ENCODE measurements at regions not wholly inside any gene's neighbourhood (a gene's known extent, or its start where the extent isn't known, plus 50 kb on each side); places are given as distances from the start of the nearest gene placed in this dataset.
"Not testable (repeated sequence)": the region's sequence is repeated elsewhere in the genome, so short reads cannot be mapped to it uniquely, and the experiment has no call there.

DNA sequence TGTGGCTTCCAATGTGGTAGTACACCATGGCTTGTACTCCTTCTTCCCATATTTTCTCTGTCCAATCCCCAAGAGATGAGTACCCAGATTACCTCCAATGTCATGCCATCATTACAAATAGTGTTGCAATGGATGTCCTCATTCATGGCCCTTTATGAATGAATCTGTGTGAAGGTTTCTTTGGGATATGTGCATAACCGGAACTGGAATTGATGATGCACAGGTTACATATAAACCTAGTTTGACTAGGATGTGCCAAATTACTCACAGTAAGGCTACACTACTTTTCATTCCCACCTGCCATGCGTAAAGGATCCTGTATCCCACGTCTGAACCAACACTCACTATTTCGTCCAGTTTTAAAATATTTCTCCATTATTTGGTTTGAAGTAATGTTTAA, 173.9 kb upstream of the CXCR4 start:
- no peak for DNase-seq (ENCODE audit: low read depth in 4 of 4, low spot score in 1 of 4)

DNA sequence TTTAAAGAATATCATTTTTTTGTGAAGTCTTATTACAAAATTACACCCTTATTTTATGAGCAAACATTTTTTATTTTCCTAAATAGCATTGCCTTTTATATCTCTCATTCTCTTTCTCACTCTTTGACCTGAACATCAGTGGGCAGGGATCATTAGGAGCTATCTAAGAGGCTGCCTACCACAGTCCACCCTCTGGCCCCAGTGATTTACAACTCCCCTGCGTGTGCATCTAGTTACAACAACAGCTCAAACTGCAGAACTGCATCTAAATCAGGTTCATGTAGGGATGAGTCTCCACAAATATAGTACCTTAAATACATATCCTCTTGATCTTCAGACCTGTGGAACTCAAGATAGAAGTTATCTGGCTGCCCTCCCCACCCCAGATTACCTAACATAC, 172.4 kb upstream of the CXCR4 start:
- no peak for DNase-seq (ENCODE audit: low read depth in 4 of 4, low spot score in 1 of 4)

DNA sequence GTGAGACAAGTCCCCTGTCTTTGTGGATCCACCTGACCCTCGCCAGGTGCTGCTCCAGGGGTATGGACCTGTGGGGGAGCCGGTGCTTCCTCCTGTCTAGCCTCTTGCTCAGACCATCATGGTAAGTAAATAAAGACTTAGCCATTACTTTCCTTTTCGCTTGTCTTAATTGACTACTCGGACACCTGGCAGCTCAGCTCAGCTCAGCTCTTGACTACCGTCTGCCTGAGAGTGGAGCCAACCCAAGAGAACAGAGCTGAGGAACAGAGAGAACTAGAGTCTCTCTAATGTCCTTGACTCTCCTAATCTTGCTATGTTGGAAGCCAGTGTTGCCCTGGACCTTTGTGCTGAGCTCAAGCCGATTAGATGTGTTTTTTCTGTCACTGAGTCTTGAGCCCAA, 170.3 kb upstream of the CXCR4 start:
- DNase-seq (ENCODE audit: low read depth in 4 of 4, low spot score in 1 of 4), result no peak

- no peak for DNase-seq (ENCODE audit: low read depth in 4 of 4, low spot score in 1 of 4)
Measured at GRCh38 chr2:136286423-136286822, 168.5 kb upstream of the CXCR4 start.

- no peak for DNase-seq (ENCODE audit: low read depth in 4 of 4, low spot score in 1 of 4)
Measured at GRCh38 chr2:136284226-136285119, 166.5 kb upstream of the CXCR4 start.

DNA sequence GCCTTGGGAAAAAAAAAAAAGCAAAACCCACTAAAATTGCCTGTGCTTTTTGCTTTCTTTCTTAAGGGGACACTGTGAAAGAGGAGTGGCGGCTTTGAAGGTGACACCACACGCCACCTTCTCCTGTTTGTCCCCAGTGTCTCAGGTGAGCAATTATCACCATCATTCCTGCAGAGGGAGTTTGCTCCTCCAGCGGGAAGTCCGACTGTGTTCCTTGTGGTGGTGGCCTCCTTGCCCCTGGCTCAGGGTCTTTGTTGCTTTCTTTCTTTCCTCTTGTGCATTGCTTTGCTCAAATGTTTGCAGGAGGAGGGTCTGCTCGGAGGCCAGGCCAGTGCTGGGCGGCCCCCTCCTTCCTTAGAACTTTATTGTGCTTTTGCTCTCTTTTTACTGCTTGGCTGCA, 164.3 kb upstream of the CXCR4 start:
- no peak for DNase-seq (ENCODE audit: low read depth in 4 of 4, low spot score in 1 of 4)

- peak in 1 of 4 experiments; percentile 12 for DNase-seq (ENCODE audit: low read depth in 4 of 4, low spot score in 1 of 4)
Measured at GRCh38 chr2:136281281-136282114, 163.5 kb upstream of the CXCR4 start.

DNA sequence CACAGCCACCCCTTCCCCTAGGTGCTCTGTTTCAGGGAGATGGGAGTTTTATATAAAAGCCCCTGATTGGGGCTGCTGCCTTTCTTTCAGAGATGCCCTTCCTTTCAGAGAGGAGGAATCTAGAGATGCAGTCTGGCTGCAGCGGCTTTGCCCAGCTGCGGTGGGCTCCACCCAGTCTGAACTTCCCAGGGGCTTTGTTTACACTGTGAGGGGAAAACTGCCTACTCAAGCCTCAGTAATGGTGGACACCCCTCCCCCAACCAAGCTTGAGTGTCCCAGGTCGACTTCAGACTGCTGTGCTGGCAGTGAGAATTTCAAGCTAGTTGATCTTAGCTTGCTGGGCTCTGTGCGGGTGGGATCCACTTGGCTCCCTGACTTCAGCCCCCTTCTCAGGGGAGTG, 148.4 kb upstream of the CXCR4 start:
- not testable (repeated sequence) for DNase-seq (ENCODE audit: low read depth in 4 of 4, low spot score in 1 of 4)

GRCh38 chr2:136259551-136259950, 141.6 kb upstream of the CXCR4 start:
- DNase-seq (ENCODE audit: low read depth in 4 of 4, low spot score in 1 of 4), result no peak

GRCh38 chr2:136257893-136258292, 139.9 kb upstream of the CXCR4 start:
- DNase-seq (ENCODE audit: low read depth in 4 of 4, low spot score in 1 of 4), result no peak

- DNase-seq (ENCODE audit: low read depth in 4 of 4, low spot score in 1 of 4), result no peak
Measured at GRCh38 chr2:136255648-136256461, 137.9 kb upstream of the CXCR4 start.

GRCh38 chr2:136255127-136255526, 137.2 kb upstream of the CXCR4 start:
- no peak for DNase-seq (ENCODE audit: low read depth in 4 of 4, low spot score in 1 of 4)

DNA sequence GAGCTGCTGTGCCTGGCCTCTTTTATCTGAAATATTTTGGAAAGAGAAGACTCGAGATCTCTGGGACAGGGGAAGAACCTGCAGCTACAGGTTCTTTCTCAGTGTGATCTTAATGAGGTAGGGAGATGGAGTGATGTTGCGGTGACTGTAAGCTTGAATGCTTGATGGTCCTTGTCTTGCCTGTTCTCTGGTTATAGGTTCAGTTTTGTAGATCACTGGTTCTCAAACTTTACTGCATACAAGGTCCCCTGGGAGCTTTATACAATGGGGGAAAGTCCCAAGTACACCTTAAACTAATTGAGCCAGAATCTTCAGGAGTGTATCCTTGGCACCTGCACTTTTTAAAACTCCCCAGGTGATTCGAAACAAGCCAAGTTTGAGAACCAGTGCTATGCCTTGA, 136.7 kb upstream of the CXCR4 start:
- DNase-seq (ENCODE audit: low read depth in 4 of 4, low spot score in 1 of 4), result no peak

DNA sequence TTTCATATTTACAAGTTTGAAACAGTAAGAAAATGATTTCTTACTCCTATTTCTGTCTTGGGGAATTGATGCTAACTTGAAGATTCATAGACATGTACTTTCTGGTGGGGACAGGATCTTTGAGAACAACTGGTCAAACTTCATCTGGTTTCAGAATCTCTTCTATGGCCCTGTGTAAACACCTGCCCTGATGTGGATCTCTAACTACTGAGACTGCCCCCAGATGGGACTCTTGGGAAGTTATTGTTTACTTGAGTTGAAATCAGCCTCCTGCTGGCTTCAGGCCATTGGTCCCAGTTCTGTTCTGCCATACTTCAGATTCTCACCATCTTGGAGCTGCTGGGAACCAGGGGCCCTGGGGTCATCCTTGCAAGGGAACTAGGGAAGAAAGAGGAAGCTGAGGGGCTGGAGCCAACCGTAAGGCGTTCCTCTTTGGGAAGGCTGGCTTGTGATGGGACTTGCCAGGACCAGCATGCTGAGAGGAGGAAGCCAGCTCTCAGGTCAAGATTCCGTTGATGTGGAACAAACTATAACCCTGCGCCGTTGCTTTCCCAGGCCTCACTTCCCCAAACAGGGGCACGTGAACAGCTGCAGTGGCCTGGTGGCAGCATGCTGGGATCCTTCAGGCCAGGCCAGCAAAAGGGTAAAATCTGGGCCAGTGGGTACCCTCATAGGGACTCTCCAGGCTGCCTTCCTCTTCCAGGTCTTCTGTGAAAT, 135.5 kb upstream of the CXCR4 start:
- no peak for DNase-seq (ENCODE audit: low read depth in 4 of 4, low spot score in 1 of 4)

DNA sequence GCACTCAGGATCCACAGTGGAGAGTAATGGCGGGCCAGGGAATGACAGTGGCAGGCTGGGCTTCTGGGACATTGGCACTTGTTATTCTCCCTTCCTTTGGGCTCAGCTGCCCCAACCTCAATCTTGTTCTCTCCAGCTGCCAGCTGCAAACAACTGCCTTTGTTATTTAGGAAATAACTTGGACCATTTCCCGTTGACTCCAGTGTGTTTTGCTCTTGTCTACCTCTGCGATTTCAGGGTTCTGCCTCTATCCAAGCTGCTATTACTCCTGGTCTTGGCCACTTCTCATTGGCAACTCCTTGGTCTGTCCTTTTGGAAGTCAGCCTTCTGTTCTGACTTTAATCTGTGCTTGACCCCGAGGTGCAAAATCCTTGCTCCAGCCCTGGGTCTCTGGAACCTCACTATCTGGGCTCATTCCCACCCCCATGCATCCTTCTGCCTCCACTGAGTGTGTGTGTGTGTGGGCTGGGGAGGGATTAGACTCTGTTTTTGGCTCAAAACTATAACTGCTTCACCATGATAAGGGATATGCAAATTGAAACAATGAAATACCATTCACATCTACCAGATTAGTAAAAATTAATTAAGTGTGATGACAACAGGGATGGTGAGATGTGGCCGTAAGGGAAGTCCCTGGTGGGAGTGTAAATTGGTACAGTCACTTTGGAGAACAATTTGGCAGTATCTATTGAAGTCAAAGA, 134.1 kb upstream of the CXCR4 start:
- DNase-seq (ENCODE audit: low read depth in 4 of 4, low spot score in 1 of 4), result no peak

GRCh38 chr2:136251197-136251884, 133.4 kb upstream of the CXCR4 start:
- no peak for DNase-seq (ENCODE audit: low read depth in 4 of 4, low spot score in 1 of 4)

DNA sequence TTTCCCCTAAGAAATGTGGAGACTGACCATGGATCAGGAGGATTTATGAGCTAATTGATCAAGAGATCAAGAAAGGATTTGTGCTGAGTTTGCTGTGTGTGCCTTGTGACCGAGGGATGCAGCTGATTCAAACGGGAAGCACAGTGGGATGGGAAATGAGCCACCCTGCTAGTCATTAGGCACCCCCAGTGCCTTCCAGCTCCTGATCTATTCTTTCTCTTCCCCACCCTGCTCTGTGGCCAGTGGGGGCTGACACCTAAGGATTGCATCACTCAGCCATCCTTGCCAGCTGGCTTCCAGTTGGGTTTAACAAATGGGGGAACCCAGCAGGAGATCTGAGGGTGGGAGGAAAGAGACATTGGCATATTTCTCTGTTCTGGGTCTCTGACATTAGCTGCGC, 132.2 kb upstream of the CXCR4 start:
- no peak for DNase-seq (ENCODE audit: low read depth in 4 of 4, low spot score in 1 of 4)

GRCh38 chr2:136248907-136249306, 131.0 kb upstream of the CXCR4 start:
- DNase-seq (ENCODE audit: low read depth in 4 of 4, low spot score in 1 of 4), result no peak

- DNase-seq (ENCODE audit: low read depth in 4 of 4, low spot score in 1 of 4), result no peak
Measured at GRCh38 chr2:136248242-136248641, 130.3 kb upstream of the CXCR4 start.
